Loucy (cell line): ENCODE measurements at regions not wholly inside any gene's neighbourhood (a gene's known extent, or its start where the extent isn't known, plus 50 kb on each side); places are given as distances from the start of the nearest gene placed in this dataset.

Experiments
- EZH2phosphoT487 ChIP-seq: fragments of 200-600 bp; IDR thresholded peaks from 2 replicates; pipeline ENCODE4 v1.6.1; 2018; ENCODE audit warnings: antibody characterized with exemption, mild to moderate bottlenecking, moderate library complexity, borderline replicate concordance
- TF ChIP-seq, protein P1 (sequence below): fragments of 200-600 bp; sonication (generic); conservative IDR thresholded peaks from 2 replicates; pipeline ENCODE4 v1.5.1; 2014; ENCODE audit warnings: mild to moderate bottlenecking, antibody characterized with exemption, low read length

DNA sequence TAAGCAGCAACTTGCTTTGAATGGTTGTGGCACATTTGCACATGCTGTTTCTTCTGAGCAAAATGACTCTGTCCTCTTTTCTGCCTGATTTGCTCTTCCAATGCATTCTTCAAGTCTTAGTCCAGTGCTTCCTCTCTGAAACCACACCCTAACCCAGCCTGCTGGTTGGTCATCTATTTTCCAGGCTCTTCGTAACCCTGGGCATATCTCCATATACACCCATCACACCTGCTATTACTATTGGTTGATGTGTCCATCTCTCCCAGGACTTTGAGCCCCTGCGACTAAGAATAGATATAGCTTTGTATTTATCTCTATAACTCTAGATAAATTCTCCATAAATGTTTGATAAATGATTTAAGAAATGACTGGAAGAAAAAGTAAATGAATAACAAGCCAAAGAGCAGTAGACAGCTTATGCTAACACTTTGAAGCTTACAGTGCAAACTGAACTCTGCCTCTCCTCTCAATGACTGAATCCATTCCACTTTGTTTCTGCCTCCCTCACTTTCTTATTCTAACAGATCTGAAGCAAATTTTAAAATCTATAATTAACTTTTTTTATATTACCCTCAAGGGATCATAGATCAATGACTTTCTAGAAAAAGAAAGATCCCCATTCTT is 59.7 kb upstream of the NT5E start:
- TF ChIP-seq, protein P1, sequence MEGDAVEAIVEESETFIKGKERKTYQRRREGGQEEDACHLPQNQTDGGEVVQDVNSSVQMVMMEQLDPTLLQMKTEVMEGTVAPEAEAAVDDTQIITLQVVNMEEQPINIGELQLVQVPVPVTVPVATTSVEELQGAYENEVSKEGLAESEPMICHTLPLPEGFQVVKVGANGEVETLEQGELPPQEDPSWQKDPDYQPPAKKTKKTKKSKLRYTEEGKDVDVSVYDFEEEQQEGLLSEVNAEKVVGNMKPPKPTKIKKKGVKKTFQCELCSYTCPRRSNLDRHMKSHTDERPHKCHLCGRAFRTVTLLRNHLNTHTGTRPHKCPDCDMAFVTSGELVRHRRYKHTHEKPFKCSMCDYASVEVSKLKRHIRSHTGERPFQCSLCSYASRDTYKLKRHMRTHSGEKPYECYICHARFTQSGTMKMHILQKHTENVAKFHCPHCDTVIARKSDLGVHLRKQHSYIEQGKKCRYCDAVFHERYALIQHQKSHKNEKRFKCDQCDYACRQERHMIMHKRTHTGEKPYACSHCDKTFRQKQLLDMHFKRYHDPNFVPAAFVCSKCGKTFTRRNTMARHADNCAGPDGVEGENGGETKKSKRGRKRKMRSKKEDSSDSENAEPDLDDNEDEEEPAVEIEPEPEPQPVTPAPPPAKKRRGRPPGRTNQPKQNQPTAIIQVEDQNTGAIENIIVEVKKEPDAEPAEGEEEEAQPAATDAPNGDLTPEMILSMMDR = no peak
- no peak for TF ChIP-seq EZH2phosphoT487
